ENCODE measurements at regions not wholly inside any gene's neighbourhood (a gene's known extent, or its start where the extent isn't known, plus 50 kb on each side); places are given as distances from the start of the nearest gene placed in this dataset.
"Not testable (repeated sequence)": the region's sequence is repeated elsewhere in the genome, so short reads cannot be mapped to it uniquely, and the experiment has no call there.

GRCh38 chr6:80485494-80485893, 379.0 kb downstream of the BCKDHB start:
- H3K4me1 ChIP-seq (ENCODE audit: control insufficient read depth in 5 of 5, insufficient read depth in 5 of 5, low read length in 5 of 5); H3K27me3 ChIP-seq (ENCODE audit: control insufficient read depth in 5 of 5, insufficient read depth in 4 of 5, low read length in 5 of 5); H3K4me3 ChIP-seq (ENCODE audit: low read depth in 1 of 5, low read length in 5 of 5); H3K9ac ChIP-seq (ENCODE audit: low read length in 5 of 5); H3K27ac ChIP-seq (ENCODE audit: low read depth, low read length); H3K9me3 ChIP-seq (ENCODE audit: control insufficient read depth in 5 of 5, low read length in 5 of 5); H3K36me3 ChIP-seq (ENCODE audit: control insufficient read depth in 5 of 5, insufficient read depth in 5 of 5, low read length in 5 of 5): not testable (repeated sequence)

DNA sequence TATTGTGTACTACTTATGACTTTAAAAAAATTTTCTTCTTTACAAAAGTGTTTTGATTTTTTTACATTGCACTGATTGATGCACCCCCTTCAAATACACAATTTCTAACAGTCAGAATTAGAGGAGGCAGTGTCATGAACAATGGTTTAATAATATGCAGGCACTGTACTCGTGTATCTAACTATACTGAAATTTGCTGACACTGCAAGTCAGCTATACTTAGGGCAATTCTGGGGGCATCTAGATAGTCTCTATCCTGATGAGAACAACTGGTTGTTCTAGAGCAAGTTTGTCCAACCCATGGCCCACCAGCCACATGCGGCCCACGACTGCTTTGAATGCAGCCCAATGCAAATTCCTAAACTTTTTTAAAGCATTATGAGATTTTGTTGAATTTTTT, 375.6 kb downstream of the BCKDHB start:
- no peaks in the 10 kb centered on the region for H3K36me3 ChIP-seq (ENCODE audit: control insufficient read depth in 5 of 5, insufficient read depth in 5 of 5, low read length in 5 of 5)
- no peaks in the 10 kb centered on the region for H3K9me3 ChIP-seq (ENCODE audit: control insufficient read depth in 5 of 5, low read length in 5 of 5)
- no peak overlapping the region for H3K9ac ChIP-seq (ENCODE audit: low read length in 5 of 5)
- no peaks in the 10 kb centered on the region for H3K27me3 ChIP-seq (ENCODE audit: control insufficient read depth in 5 of 5, insufficient read depth in 4 of 5, low read length in 5 of 5)
- H3K27ac ChIP-seq (ENCODE audit: low read depth, low read length): no peak overlapping the region
- H3K4me1 ChIP-seq (ENCODE audit: control insufficient read depth in 5 of 5, insufficient read depth in 5 of 5, low read length in 5 of 5): no peaks in the 10 kb centered on the region
- no peak overlapping the region for H3K4me3 ChIP-seq (ENCODE audit: low read depth in 1 of 5, low read length in 5 of 5)

GRCh38 chr6:80480421-80481157, 374.1 kb downstream of the BCKDHB start:
- H3K36me3 ChIP-seq (ENCODE audit: control insufficient read depth in 5 of 5, insufficient read depth in 5 of 5, low read length in 5 of 5): no peaks in the 10 kb centered on the region
- no peak overlapping the region for H3K27ac ChIP-seq (ENCODE audit: low read depth, low read length)
- H3K4me1 ChIP-seq (ENCODE audit: control insufficient read depth in 5 of 5, insufficient read depth in 5 of 5, low read length in 5 of 5): no peaks in the 10 kb centered on the region
- H3K9me3 ChIP-seq (ENCODE audit: control insufficient read depth in 5 of 5, low read length in 5 of 5): no peaks in the 10 kb centered on the region
- no peak overlapping the region for H3K4me3 ChIP-seq (ENCODE audit: low read depth in 1 of 5, low read length in 5 of 5)
- no peak overlapping the region for H3K9ac ChIP-seq (ENCODE audit: low read length in 5 of 5)
- H3K27me3 ChIP-seq (ENCODE audit: control insufficient read depth in 5 of 5, insufficient read depth in 4 of 5, low read length in 5 of 5): no peaks in the 10 kb centered on the region

GRCh38 chr6:80478030-80478429, 371.6 kb downstream of the BCKDHB start:
- H3K36me3 ChIP-seq (ENCODE audit: control insufficient read depth in 5 of 5, insufficient read depth in 5 of 5, low read length in 5 of 5): no peaks in the 10 kb centered on the region
- H3K4me1 ChIP-seq (ENCODE audit: control insufficient read depth in 5 of 5, insufficient read depth in 5 of 5, low read length in 5 of 5): no peaks in the 10 kb centered on the region
- no peak overlapping the region for H3K27ac ChIP-seq (ENCODE audit: low read depth, low read length)
- H3K9ac ChIP-seq (ENCODE audit: low read length in 5 of 5): no peak overlapping the region
- no peaks in the 10 kb centered on the region for H3K9me3 ChIP-seq (ENCODE audit: control insufficient read depth in 5 of 5, low read length in 5 of 5)
- H3K4me3 ChIP-seq (ENCODE audit: low read depth in 1 of 5, low read length in 5 of 5): no peak overlapping the region
- H3K27me3 ChIP-seq (ENCODE audit: control insufficient read depth in 5 of 5, insufficient read depth in 4 of 5, low read length in 5 of 5): no peaks in the 10 kb centered on the region

GRCh38 chr6:80477591-80477990, 371.1 kb downstream of the BCKDHB start:
- no peaks in the 10 kb centered on the region for H3K27me3 ChIP-seq (ENCODE audit: control insufficient read depth in 5 of 5, insufficient read depth in 4 of 5, low read length in 5 of 5)
- H3K9me3 ChIP-seq (ENCODE audit: control insufficient read depth in 5 of 5, low read length in 5 of 5): no peaks in the 10 kb centered on the region
- no peaks in the 10 kb centered on the region for H3K36me3 ChIP-seq (ENCODE audit: control insufficient read depth in 5 of 5, insufficient read depth in 5 of 5, low read length in 5 of 5)
- H3K9ac ChIP-seq (ENCODE audit: low read length in 5 of 5): no peak overlapping the region
- H3K4me3 ChIP-seq (ENCODE audit: low read depth in 1 of 5, low read length in 5 of 5): no peak overlapping the region
- no peak overlapping the region for H3K27ac ChIP-seq (ENCODE audit: low read depth, low read length)
- H3K4me1 ChIP-seq (ENCODE audit: control insufficient read depth in 5 of 5, insufficient read depth in 5 of 5, low read length in 5 of 5): no peaks in the 10 kb centered on the region

DNA sequence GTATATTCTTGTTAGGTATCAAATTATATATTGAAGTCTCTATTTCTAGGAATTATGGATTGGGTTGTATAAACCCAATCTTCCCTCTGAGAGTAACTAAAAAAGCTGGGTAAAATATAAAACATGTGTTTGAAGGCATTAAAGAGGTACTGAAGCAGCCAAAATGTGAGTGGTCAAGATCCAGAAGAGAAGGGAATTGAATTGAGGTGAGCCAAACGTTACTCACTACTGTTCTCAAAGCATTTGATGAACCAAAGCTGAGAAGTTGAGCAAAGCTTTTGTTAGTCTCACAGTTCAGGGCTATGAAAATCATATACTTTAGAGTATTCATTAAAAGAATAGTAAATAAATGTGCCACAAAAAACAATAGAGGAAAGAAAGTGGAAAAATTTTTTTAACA, 365.8 kb downstream of the BCKDHB start:
- H3K9me3 ChIP-seq (ENCODE audit: control insufficient read depth in 5 of 5, low read length in 5 of 5): no peaks in the 10 kb centered on the region
- H3K4me1 ChIP-seq (ENCODE audit: control insufficient read depth in 5 of 5, insufficient read depth in 5 of 5, low read length in 5 of 5): no peaks in the 10 kb centered on the region
- no peak overlapping the region for H3K27ac ChIP-seq (ENCODE audit: low read depth, low read length)
- no peaks in the 10 kb centered on the region for H3K36me3 ChIP-seq (ENCODE audit: control insufficient read depth in 5 of 5, insufficient read depth in 5 of 5, low read length in 5 of 5)
- no peak overlapping the region for H3K4me3 ChIP-seq (ENCODE audit: low read depth in 1 of 5, low read length in 5 of 5)
- H3K9ac ChIP-seq (ENCODE audit: low read length in 5 of 5): no peak overlapping the region
- no peaks in the 10 kb centered on the region for H3K27me3 ChIP-seq (ENCODE audit: control insufficient read depth in 5 of 5, insufficient read depth in 4 of 5, low read length in 5 of 5)

DNA sequence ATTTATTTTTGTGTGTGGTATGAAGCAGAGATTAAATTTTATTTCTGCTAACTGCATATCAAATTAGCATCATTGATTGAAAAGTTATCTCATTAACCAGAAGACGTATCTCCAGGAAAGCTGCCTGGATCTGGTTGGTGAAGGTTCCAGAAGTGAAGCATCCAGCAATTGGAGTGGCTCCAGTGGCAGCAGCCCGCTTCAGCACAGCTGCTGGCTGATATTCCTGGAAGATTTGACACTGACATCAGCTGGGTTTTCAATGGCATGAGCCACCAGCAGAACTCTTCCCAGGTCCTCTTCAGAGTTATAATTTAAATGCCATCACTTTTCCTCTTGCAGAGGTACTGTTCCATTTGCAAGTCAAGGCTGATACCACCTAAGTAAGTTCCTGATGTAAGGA, 363.5 kb downstream of the BCKDHB start:
- H3K27ac ChIP-seq (ENCODE audit: low read depth, low read length): no peak overlapping the region
- no peaks in the 10 kb centered on the region for H3K4me1 ChIP-seq (ENCODE audit: control insufficient read depth in 5 of 5, insufficient read depth in 5 of 5, low read length in 5 of 5)

DNA sequence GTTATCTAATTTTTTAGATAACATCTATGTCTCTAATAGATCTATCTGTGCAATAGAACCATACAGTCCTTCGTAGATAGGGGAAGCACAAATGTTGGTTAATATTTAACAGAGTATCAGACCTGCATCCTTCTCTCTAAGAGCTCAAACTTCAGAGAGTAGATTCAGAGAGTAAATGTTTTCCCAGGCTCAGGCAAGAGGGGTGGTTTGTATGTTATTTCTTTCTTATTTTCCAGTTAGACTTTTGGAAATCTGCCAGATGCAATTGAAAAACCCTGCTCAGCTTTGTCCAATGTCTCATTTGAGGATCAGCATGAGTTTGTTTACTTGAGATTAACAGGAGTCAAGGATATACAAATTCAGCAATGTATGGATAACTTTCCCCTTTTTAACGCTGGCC, 361.9 kb downstream of the BCKDHB start:
- no peak overlapping the region for H3K9ac ChIP-seq (ENCODE audit: low read length in 5 of 5)
- no peak overlapping the region for H3K27ac ChIP-seq (ENCODE audit: low read depth, low read length)
- no peaks in the 10 kb centered on the region for H3K4me1 ChIP-seq (ENCODE audit: control insufficient read depth in 5 of 5, insufficient read depth in 5 of 5, low read length in 5 of 5)
- no peaks in the 10 kb centered on the region for H3K36me3 ChIP-seq (ENCODE audit: control insufficient read depth in 5 of 5, insufficient read depth in 5 of 5, low read length in 5 of 5)
- H3K9me3 ChIP-seq (ENCODE audit: control insufficient read depth in 5 of 5, low read length in 5 of 5): no peaks in the 10 kb centered on the region
- no peaks in the 10 kb centered on the region for H3K27me3 ChIP-seq (ENCODE audit: control insufficient read depth in 5 of 5, insufficient read depth in 4 of 5, low read length in 5 of 5)
- no peak overlapping the region for H3K4me3 ChIP-seq (ENCODE audit: low read depth in 1 of 5, low read length in 5 of 5)

More for the DNA sequence above, 363.5 kb downstream of the BCKDHB start:
- Histone ChIP-seq H3K4me3 (ENCODE audit: low read depth in 1 of 5, low read length in 5 of 5) (no peak overlapping the region), H3K27me3 (ENCODE audit: control insufficient read depth in 5 of 5, insufficient read depth in 4 of 5, low read length in 5 of 5) (no peaks in the 10 kb centered on the region), H3K9ac (ENCODE audit: low read length in 5 of 5) (no peak overlapping the region), H3K9me3 (ENCODE audit: control insufficient read depth in 5 of 5, low read length in 5 of 5) (no peaks in the 10 kb centered on the region), H3K36me3 (ENCODE audit: control insufficient read depth in 5 of 5, insufficient read depth in 5 of 5, low read length in 5 of 5) (no peaks in the 10 kb centered on the region)

- H3K27me3 ChIP-seq (ENCODE audit: control insufficient read depth in 5 of 5, insufficient read depth in 4 of 5, low read length in 5 of 5): no peaks in the 10 kb centered on the region
- H3K9ac ChIP-seq (ENCODE audit: low read length in 5 of 5): no peak overlapping the region
- H3K4me1 ChIP-seq (ENCODE audit: control insufficient read depth in 5 of 5, insufficient read depth in 5 of 5, low read length in 5 of 5): no peaks in the 10 kb centered on the region
- no peaks in the 10 kb centered on the region for H3K9me3 ChIP-seq (ENCODE audit: control insufficient read depth in 5 of 5, low read length in 5 of 5)
- no peaks in the 10 kb centered on the region for H3K36me3 ChIP-seq (ENCODE audit: control insufficient read depth in 5 of 5, insufficient read depth in 5 of 5, low read length in 5 of 5)
- H3K4me3 ChIP-seq (ENCODE audit: low read depth in 1 of 5, low read length in 5 of 5): no peak overlapping the region
- no peak overlapping the region for H3K27ac ChIP-seq (ENCODE audit: low read depth, low read length)
Observed at GRCh38 chr6:80467408-80467807, 360.9 kb downstream of the BCKDHB start.

- H3K36me3 ChIP-seq (ENCODE audit: control insufficient read depth in 5 of 5, insufficient read depth in 5 of 5, low read length in 5 of 5): no peaks in the 10 kb centered on the region
- no peak overlapping the region for H3K9ac ChIP-seq (ENCODE audit: low read length in 5 of 5)
- no peak overlapping the region for H3K4me3 ChIP-seq (ENCODE audit: low read depth in 1 of 5, low read length in 5 of 5)
- no peak overlapping the region for H3K27ac ChIP-seq (ENCODE audit: low read depth, low read length)
- H3K27me3 ChIP-seq (ENCODE audit: control insufficient read depth in 5 of 5, insufficient read depth in 4 of 5, low read length in 5 of 5): no peaks in the 10 kb centered on the region
- no peaks in the 10 kb centered on the region for H3K9me3 ChIP-seq (ENCODE audit: control insufficient read depth in 5 of 5, low read length in 5 of 5)
- H3K4me1 ChIP-seq (ENCODE audit: control insufficient read depth in 5 of 5, insufficient read depth in 5 of 5, low read length in 5 of 5): no peaks in the 10 kb centered on the region
Observed at GRCh38 chr6:80466981-80467380, 360.5 kb downstream of the BCKDHB start.

GRCh38 chr6:80465513-80465912, 359.0 kb downstream of the BCKDHB start:
- H3K9me3 ChIP-seq (ENCODE audit: control insufficient read depth in 5 of 5, low read length in 5 of 5): no peaks in the 10 kb centered on the region
- no peak overlapping the region for H3K27ac ChIP-seq (ENCODE audit: low read depth, low read length)
- no peaks in the 10 kb centered on the region for H3K4me1 ChIP-seq (ENCODE audit: control insufficient read depth in 5 of 5, insufficient read depth in 5 of 5, low read length in 5 of 5)
- H3K9ac ChIP-seq (ENCODE audit: low read length in 5 of 5): no peak overlapping the region
- no peaks in the 10 kb centered on the region for H3K36me3 ChIP-seq (ENCODE audit: control insufficient read depth in 5 of 5, insufficient read depth in 5 of 5, low read length in 5 of 5)
- H3K27me3 ChIP-seq (ENCODE audit: control insufficient read depth in 5 of 5, insufficient read depth in 4 of 5, low read length in 5 of 5): no peaks in the 10 kb centered on the region
- H3K4me3 ChIP-seq (ENCODE audit: low read depth in 1 of 5, low read length in 5 of 5): no peak overlapping the region
